Heart left ventricle (tissue), 13 donors: ENCODE measurements at regions not wholly inside any gene's neighbourhood (a gene's known extent, or its start where the extent isn't known, plus 50 kb on each side); places are given as distances from the start of the nearest gene placed in this dataset.

Source experiments
- CTCF ChIP-seq, 12 donors: fragments of 200-600 bp; sonication (generic) in 4 of 12; IDR thresholded peaks; one replicate each; pipeline versions ENCODE4 v1.5.0 to v1.8.0; 2018 to 2022; ENCODE audit warnings: antibody characterized with exemption in 12 of 12, mild to moderate bottlenecking in 5 of 12
- POLR2A ChIP-seq, 2 donors: fragments of 450-650 bp; IDR thresholded peaks; one replicate each; pipeline ENCODE4 v1.6.1; 2017; ENCODE audit warnings: antibody characterized with exemption in 2 of 2, mild to moderate bottlenecking in 2 of 2, moderate library complexity in 2 of 2
- donor health status: ischemic (EF 13 %, LVEDD 7.1; RV severe dilation, severe dysfunction).
- donor health status: DM: no; HTN: yes; CAD: no.
- donor health status: DM: no; HTN: no; CAD: no.
- donor health status: ischemic (EF 25% LVEDD 6.9; RV normal size, moderate dysfunction).
- donor health status: ischemic (EF 25% LVEDD 5.7; RV mildly dilated, moderate dysfunction).
- donor health status: ischemic (EF 35%, LVEDD 5.7; RV mildly dilated, moderate dysfunction).
- donor health status: nonischemic (EF 11% LVEDD 7.7; RV severe dilation, severe dysfunction).
- donor health status: DM: yes; HTN: yes; CAD: no.
- donor health status: PGD.
- donor health status: ischemic (EF 29% LVEDD 5.4; RV normal size, mild dysfunction).
- donor health status: nonischemic (EF 23%, LVEDD 6.1; RV moderate dilation, normal function).

- TF ChIP-seq CTCF (IDR thresholded peaks at IDR 0.05) (no peak), POLR2A (IDR thresholded peaks at IDR 0.05) (no peak)
These were observed 291.1 kb upstream of the SKOR2 start for GRCh38 chr18:47542551-47542950.
